ENCODE measurements at regions not wholly inside any gene's neighbourhood (a gene's known extent, or its start where the extent isn't known, plus 50 kb on each side); places are given as distances from the start of the nearest gene placed in this dataset.
"Not testable (repeated sequence)": the region's sequence is repeated elsewhere in the genome, so short reads cannot be mapped to it uniquely, and the experiment has no call there.

- no peak for DNase-seq (ENCODE audit: low read depth in 2 of 2)
Observed at GRCh38 chr2:236632295-236633218, 62.9 kb downstream of the ACKR3 start.

- no peak for DNase-seq (ENCODE audit: low read depth in 2 of 2)
Observed at GRCh38 chr2:236633219-236633570, 63.6 kb downstream of the ACKR3 start.

- DNase-seq (ENCODE audit: low read depth in 2 of 2) = no peak
Observed at GRCh38 chr2:236633775-236634560, 64.3 kb downstream of the ACKR3 start.

- no peak for DNase-seq (ENCODE audit: low read depth in 2 of 2)
Observed at GRCh38 chr2:236636261-236636660, 66.6 kb downstream of the ACKR3 start.

DNA sequence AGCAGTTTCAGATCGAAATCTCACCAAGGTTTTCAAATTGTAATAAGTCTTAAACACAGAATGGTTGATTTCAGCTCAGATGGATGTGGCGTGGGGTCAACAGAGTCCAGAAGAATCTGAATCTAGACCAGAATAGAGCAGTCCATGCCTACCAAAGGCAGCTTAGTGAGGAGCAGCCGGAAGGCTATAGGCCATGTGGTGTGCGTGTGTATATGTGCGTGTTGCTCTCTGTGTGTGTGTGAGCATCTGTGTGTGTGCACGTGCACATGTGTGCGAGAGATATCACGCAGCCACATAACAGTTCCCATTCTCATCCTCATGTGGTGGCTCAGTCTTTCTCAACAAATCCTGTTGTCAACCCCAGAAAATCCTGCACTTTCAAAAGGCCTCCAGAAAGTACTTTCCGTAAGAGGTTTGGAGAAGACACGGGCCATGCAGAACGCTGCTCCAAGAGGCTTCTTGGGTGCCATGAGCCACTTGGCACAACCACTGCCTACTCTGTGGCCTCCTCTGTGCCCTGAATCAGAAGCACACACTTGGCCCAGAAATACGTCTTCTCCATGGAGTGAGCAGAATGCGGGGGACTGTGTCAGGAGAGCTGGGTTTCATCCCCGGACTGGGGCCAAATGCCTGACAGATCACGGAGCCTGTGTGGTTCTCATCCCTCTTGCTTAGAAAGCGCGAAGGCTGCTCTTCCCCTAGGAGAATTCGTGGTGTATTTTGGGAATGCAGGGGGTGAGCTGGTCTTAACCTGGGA is 67.3 kb downstream of the ACKR3 start:
- no peak for DNase-seq (ENCODE audit: low read depth in 2 of 2)

- no peak for DNase-seq (ENCODE audit: low read depth in 2 of 2)
Observed at GRCh38 chr2:236637686-236638569, 68.3 kb downstream of the ACKR3 start.

- no peak for DNase-seq (ENCODE audit: low read depth in 2 of 2)
Observed at GRCh38 chr2:236638707-236639106, 69.1 kb downstream of the ACKR3 start.

- no peak for DNase-seq (ENCODE audit: low read depth in 2 of 2)
Observed at GRCh38 chr2:236639461-236640235, 70.0 kb downstream of the ACKR3 start.

DNA sequence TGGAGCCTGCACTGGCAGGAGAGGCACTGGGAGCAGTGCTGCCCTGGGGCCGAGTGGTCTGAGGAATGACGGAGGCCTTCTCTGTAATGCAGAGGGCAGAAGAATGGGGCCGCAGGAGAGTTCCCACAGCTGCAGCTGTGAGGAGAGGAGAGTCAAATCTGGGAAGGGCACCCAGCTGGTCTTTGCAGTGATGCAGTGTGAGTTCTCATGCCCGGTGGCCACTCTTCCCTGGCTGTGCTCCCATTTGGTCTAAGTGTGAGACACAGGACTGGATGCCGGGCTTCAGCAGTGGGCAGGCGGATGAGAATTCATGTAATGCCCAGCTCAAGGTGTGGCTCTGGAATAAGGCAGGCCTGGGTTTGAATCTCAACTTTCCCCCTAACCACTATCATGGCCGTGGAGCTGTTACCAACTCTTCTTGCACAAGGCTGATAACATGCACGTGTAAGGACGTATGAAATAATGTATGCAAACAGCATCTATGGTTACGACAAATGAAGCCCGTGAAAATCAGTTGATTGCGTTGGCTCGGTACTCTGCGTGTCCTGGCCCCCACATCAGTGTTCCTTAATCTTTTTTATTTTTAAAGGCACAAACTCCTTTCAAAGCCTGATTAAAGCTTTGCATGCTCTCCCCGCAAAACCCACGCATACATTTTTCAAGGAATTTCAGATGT is 71.6 kb downstream of the ACKR3 start:
- DNase-seq (ENCODE audit: low read depth in 2 of 2) = no peak

- no peak for DNase-seq (ENCODE audit: low read depth in 2 of 2)
Observed at GRCh38 chr2:236642125-236642524, 72.5 kb downstream of the ACKR3 start.

DNA sequence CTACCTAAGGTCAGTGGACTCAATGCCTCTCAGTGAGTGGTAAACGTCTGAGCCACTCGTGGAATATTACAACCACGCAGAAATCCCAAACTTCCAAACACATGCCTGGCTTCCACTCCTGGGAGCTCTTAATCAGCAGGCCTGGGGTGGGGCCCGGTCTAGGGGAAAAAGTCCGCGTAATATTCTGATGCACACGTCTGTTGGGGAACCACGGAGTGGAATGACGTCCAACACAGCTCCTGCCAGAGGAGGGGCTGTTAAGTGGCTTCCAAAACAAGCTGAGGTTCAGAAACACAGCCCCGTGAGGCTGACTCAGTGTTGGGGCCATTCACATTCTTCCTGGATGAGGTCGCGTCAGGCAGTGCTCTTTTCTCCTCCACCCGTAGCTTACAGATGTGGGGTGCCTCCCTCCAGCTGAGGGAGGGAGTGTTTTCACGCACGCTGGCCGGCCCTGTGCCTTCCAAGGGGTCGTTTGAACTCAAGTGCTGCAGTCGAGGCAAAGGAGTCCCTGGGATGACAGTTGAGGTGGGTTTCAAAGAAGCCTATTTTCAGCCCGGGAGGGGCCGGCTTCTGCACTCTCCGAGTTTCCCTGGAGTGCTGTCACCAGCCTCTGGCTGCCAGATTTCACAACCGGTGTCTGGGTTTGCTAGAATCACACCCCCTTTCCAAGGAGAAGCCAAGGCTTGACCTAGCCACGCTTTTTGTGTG is 73.1 kb downstream of the ACKR3 start:
- DNase-seq (ENCODE audit: low read depth in 2 of 2) = no peak

DNA sequence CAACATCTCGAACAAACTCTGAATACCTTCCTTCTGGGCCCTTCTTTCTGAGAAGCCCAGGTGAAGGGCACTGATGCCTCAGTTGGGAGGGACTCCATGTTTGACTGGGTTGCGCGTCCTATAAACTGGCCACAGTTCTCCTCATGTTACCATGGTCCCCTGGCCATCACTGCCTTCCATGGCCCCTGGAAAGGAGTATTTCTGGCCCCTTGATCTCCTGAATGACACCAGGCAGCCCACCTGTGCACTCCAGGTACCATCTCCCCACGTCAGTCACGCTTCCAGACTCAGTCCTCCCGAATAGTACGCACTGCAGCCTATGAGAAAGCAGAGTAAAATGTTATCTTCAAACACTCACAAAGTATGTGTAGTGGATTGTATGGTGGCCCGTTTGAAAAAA is 73.9 kb downstream of the ACKR3 start:
- DNase-seq (ENCODE audit: low read depth in 2 of 2) = no peak

- no peak for DNase-seq (ENCODE audit: low read depth in 2 of 2)
Observed at GRCh38 chr2:236644067-236644466, 74.4 kb downstream of the ACKR3 start.

DNA sequence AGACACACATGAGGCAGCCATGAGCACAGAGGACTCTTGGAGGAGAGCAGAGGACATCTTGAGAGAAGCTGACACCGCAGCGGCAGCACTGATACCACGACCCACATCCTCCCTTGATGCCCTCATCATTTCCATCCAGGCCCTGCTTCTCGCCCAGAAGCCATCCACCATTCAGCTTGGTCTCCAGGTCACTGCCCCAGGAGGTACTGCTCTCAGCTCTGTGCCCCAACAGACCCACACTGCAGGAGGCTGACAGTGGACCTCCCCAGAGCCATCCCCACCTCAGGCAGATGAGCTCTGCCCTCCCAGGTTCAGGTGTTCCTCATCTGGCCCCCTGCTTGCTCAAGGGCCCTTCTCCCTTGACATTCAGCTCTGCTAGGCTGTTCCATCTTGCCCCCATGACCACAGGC is 74.9 kb downstream of the ACKR3 start:
- no peak for DNase-seq (ENCODE audit: low read depth in 2 of 2)

DNA sequence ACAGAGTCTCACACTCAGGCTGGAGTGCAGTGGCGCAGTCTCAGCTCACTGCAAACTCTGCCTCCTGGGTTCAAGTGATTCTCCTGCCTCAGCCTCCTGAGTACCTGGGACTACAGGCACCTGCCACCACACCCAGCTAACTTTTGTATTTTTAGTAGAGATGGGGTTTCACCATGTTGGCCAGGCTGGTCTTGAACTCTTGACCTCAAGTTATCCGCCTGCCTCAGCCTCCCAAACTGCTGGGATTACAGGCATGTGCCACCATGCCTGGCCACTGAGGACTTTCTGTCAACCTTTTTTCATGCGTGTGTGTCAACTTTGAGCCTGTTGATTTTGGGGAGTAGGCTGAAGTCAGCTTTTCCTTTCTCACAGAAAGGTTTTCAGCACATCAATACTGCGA is 75.5 kb downstream of the ACKR3 start:
- not testable (repeated sequence) for DNase-seq (ENCODE audit: low read depth in 2 of 2)

- DNase-seq (ENCODE audit: low read depth in 2 of 2) = no peak
Observed at GRCh38 chr2:236646441-236646840, 76.8 kb downstream of the ACKR3 start.

GRCh38 chr2:236646871-236647270 is 77.2 kb downstream of the ACKR3 start:
- no peak for DNase-seq (ENCODE audit: low read depth in 2 of 2)

DNA sequence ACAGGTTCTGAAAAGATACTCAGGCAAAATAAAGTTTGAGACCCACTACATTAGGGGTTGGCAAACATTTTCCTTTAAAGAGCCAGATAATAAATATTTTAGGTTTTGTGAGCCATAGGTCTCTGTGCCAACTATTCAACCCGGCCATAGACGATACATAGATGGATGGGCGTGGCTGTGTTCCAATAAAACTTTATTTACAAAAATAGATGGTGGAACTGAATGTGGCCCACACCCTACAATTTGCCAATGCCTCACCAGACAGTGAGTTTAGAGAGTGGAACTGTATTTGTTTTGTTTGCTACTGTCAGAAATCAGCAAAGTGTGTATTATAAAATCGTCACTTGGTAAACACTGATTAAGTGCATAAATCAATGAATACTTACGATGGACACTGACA is 78.0 kb downstream of the ACKR3 start:
- DNase-seq (ENCODE audit: low read depth in 2 of 2) = no peak

GRCh38 chr2:236653863-236654262 is 84.2 kb downstream of the ACKR3 start:
- DNase-seq (ENCODE audit: low read depth in 2 of 2) = no peak

Data from stimulated activated CD8-positive, alpha-beta memory T cell treated with anti-CD3 and anti-CD28 coated beads, Interleukin-7, amount 100 ng/mL, for 4 hours (primary cell).